ENCODE measurements at regions not wholly inside any gene's neighbourhood (a gene's known extent, or its start where the extent isn't known, plus 50 kb on each side); places are given as distances from the start of the nearest gene placed in this dataset.

GRCh38 chr4:164614329-164614728 is 139.6 kb upstream of the SMIM31 start:
- TF ChIP-seq, protein P1, sequence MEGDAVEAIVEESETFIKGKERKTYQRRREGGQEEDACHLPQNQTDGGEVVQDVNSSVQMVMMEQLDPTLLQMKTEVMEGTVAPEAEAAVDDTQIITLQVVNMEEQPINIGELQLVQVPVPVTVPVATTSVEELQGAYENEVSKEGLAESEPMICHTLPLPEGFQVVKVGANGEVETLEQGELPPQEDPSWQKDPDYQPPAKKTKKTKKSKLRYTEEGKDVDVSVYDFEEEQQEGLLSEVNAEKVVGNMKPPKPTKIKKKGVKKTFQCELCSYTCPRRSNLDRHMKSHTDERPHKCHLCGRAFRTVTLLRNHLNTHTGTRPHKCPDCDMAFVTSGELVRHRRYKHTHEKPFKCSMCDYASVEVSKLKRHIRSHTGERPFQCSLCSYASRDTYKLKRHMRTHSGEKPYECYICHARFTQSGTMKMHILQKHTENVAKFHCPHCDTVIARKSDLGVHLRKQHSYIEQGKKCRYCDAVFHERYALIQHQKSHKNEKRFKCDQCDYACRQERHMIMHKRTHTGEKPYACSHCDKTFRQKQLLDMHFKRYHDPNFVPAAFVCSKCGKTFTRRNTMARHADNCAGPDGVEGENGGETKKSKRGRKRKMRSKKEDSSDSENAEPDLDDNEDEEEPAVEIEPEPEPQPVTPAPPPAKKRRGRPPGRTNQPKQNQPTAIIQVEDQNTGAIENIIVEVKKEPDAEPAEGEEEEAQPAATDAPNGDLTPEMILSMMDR (conservative IDR thresholded peaks at IDR 0.05; ENCODE audit: low read length) = no peak
- no peak for TF ChIP-seq EZH2phosphoT487 (IDR thresholded peaks at IDR 0.05; ENCODE audit: borderline replicate concordance, low read depth, low read length)

Measured in OCI-LY7 (cell line).